NCI-H128 (cell line): ENCODE measurements at regions not wholly inside any gene's neighbourhood (a gene's known extent, or its start where the extent isn't known, plus 50 kb on each side); places are given as distances from the start of the nearest gene placed in this dataset.

Source experiments
- DNase-seq: peaks from one replicate; lab custom pipeline; 2025; ENCODE audit not compliant: unreplicated experiment; lab: John Stamatoyannopoulos, UW

DNA sequence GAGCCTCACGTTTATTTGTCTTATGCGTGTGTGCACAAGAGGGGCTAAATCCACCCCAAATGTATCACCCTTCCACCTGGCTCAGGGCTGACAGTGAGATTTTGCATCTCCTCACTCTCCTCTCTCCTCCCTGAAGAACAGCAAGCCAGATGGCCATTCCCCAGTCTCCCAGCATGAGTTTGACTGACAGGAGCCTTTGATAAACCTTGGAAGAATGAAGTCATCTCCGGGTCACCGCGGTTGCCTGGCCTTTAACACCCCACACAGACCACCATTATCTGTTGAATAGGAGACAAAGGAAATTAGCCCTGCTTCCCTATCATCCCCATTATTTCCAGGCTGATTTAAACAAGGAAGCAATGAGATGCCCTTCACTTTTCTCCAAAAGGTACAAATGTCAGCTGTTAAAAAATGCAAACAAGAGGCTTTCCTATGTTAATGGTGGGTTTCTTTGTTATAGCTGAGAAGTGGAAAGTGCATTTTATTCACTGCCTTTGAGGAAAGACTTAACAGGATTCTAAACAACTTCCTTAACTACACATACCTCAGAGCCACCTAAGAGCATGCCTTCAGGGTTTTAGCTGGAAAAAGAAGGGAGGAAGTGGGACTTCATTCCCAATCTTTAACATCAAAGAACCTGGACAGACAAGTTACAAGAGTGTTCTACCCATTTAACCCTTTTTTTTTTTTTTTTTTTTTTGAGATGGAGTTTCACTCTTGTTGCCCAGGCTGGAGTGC, 524.8 kb upstream of the ID4 start:
- DNase-seq: no peak

DNA sequence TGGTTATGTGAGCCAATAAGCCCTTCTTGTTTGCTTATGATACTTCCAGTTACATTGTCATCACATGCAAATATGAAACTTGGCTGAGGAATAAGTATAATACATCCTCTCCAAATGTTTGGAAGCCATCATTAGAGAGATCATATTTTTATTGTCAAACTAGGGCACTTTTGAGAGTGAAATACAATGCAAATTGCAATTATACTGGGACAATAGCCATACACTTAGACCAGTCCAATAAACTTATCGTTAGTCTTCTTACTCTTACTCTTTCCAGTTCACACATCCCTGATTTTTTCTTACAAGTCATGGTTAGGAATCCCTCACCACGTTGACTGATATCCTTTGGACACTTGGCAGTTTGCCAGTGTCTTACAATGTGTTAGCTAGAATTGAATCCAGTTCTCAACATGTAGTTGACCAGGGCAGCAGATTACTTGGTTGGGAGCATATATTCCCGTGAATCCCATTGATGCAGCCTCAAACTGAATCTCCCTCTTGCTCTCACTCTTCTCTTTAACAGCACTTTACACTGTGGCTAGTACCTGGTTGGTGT, 519.7 kb upstream of the ID4 start:
- DNase-seq: no peak

- DNase-seq: no peak
Measured at GRCh38 chr6:19319005-19319404, 518.2 kb upstream of the ID4 start.

DNA sequence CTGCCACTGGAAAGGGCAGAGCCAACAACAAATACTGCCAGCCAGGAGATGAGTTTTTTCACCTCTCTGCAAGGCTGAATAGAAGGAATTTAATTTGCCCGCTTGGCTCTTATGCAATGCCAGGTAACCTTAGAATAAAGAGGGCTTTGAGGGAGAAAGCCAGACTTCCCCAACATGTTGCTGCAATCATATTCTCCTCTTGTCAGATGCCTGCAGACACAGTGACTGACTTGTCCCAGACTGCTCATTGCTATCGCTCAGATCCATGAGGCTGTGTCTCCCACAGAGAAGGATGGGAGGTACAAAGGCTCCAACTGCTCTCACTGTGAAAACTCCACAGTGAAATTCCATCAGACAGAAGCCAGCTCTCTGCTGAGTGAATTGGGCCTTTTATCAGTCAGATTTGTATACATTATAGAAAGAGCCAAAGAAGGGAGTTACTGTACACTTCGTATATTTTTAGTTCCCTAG, 517.0 kb upstream of the ID4 start:
- no peak for DNase-seq

DNA sequence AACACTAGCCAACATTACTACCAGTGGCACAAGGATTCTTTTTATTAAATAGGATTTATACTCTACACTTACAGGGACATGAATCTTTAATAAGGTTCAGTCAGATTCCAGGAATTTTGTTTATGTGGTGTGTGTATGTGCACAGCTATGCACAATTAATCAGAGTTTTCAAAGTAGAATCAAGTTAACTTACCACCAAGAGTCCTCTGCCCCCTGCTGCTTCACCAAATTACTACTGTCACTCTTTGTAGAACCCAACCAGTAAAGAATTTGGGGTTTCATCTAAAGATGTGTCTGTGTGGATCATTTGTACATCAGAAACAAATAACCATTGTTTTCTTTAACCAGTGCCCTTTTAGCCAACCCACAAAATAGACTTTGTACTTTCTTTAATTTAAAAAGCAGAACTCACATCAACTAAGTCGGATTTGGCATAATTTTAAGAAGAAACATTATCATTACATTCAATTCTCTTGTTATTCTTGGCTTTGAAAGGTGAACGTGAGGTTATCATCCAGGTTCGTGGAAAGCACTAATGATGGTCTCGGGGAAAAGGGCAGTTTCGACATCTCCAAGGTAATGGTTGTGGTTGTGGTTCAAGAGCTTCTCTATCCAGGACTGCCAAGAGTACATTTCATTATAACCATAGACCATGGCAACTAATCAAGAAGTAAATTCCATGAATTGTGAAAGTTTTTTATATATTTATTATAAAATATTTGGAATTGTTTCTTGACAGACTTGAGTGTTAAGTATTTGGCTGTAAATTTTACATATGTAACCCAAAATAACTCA, 514.3 kb upstream of the ID4 start:
- no peak for DNase-seq

GRCh38 chr6:19324376-19324775, 512.8 kb upstream of the ID4 start:
- DNase-seq: no peak

- no peak for DNase-seq
Measured at GRCh38 chr6:19325335-19325789, 511.8 kb upstream of the ID4 start.

DNA sequence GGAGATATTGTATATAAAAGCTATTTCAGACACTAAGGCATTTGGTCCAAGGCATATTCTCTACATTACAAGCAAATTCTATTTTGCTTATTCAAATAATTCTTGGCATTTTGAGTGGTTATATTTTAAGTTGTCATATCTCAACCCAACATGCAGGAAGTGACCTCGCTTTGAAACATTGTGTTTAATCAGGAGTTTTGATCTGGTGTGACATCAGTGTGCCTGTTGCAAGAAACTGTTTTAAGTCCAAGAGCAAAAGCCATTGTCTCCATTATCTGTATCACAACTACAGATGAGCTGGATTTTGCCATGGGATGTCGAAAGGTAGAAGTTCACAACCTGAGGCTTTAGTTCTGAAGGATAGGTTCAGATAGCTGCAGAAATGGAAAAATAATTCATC, 509.9 kb upstream of the ID4 start:
- no peak for DNase-seq

DNA sequence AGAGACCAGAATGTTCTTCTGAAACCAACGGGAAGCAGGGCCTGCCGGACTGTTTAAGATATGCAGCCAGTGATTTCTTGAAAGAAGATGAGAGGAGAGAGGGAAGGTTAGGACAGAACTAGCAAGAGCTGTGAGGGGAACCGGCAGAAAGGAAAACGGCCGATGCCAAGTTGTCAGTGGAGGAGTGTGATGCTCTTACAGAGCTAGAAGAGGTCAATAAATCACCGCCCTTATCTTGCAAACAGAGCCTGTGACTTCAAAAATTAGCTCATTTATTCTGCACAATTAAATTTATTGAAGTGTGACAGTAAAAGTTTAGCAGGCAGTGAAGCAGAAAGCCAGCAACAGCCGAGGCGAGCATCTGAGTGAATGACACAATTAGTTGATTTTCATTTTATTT, 509.5 kb upstream of the ID4 start:
- no peak for DNase-seq

DNA sequence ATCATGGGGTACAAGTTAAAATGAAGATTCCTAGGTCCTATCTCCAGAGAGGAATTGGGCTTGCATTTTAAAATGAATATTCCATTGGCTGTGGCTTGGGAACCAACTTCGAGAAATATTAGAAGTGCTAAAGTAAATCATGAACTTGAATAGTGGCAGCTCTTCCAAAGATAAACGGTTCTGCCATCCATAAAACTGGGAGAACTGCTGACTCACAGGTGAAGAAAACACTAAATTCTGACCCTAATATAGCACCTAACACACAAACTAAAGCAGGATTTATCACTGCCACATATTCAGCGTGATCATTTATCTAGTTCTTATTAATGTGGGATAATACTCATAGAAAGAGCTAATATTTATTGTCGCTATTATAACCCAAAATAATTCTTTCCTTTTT, 508.1 kb upstream of the ID4 start:
- DNase-seq: no peak

GRCh38 chr6:19331089-19331488, 506.1 kb upstream of the ID4 start:
- DNase-seq: no peak

DNA sequence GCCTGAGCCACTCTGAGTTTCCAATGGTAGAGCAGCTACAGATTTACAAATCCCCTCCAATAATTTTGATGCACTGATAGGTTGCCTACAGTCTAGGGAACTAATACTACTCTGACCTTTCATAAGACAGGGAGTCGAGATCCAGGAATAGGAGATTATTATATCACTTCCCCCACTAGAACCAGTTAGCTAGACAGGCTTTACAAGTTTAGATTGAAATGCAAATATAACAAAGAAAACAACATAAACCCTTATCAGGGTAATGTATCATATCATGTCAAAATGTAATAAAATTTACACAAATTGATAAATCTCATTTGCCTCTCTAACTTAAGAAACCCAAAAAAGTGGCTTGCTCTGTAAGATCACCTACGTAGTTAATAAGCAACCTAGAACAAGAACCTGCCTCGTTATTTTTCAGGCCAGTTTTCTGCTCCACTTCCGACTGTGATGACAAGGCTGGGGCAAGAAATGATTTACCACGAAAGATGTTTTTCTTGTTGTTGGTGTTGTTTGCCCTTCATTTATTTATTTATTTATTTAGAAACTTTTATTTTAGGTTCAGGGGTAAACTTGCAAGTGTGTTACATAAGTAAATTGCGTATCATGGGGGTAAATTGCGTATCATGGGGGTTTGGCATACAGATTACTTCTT, 504.2 kb upstream of the ID4 start:
- DNase-seq: no peak

DNA sequence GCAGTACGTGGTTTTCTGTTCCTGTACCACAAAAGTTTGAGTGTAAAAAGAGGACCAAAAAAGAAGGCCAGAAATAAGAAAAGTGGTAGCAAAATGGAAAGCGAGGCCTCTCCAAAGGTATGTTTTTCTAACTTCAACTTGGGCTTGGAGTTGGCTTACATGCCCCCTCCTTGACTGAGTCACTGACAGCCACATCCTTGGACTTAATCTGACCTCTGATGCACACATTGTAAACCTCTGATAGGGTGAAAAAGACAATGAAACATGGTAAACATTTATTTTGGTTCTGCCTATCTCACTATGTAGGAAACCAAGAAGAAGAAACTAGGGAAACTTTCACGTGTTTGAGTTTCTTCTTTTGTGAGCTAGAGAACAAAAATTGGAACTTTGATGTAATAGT, 503.2 kb upstream of the ID4 start:
- no peak for DNase-seq

GRCh38 chr6:19336579-19336978, 500.6 kb upstream of the ID4 start:
- DNase-seq: no peak

- no peak for DNase-seq
Measured at GRCh38 chr6:19337101-19337500, 500.1 kb upstream of the ID4 start.

DNA sequence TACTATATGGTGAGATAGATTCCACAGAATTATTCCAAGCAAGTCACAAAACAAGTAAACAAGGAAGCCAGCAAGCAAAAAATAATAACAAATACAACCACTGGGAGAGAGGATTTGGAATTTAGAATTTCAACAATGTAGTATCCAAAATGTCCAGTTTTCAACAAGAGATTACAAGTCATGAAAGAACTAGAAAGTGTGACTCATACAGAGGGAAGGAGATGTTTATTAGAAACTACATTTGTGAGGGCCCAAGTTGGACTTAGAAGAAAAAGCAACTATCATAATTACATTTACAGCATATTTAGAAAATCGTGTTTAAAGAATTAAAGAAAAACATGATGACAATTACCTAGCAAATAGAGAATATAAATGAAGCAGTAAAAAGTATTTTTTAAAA, 494.6 kb upstream of the ID4 start:
- DNase-seq: no peak

DNA sequence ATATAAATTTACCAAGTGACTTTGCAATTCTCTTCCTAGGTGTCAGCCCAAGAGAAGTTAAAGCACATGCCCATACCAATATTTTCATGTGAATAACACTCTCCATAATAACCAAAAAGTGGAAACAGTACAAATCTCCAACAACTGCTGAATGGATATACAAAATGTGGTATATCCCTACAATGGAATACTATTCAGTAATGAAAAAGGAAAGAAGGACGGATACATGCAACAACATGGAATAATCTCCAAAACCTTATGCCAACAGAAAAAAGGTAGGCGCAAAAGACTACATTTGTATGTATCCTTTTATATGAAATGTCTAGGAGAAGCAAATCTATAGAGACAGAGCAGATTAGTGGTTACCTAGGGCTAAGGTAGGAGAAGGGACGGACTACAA, 487.7 kb upstream of the ID4 start:
- DNase-seq: no peak

GRCh38 chr6:19354181-19354580, 483.0 kb upstream of the ID4 start:
- no peak for DNase-seq

DNA sequence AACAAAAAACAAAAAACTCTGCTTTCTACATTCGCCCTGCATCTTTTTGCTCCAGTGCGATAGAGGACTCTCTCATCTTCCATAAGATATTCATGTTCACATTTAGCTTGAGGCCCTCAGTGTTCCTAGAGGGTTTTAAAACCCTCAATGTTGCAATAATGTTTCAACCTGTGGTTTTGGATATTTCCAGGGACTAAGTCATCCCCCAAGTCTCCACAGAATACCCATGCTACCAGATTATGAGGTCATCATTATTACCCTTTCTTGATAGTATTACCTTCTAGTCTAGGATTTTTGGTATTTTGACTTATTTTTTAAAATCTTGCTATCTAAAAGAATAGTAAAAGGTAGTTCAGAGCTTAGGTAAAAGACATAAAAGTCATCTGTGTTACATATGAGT, 480.5 kb upstream of the ID4 start:
- no peak for DNase-seq

GRCh38 chr6:19362396-19362795, 474.8 kb upstream of the ID4 start:
- DNase-seq: no peak

- no peak for DNase-seq
Measured at GRCh38 chr6:19368511-19368910, 468.7 kb upstream of the ID4 start.

GRCh38 chr6:19369785-19370184, 467.4 kb upstream of the ID4 start:
- no peak for DNase-seq
